GM23338 (cell line): ENCODE measurements at regions not wholly inside any gene's neighbourhood (a gene's known extent, or its start where the extent isn't known, plus 50 kb on each side); places are given as distances from the start of the nearest gene placed in this dataset.

Source experiments
- CREB1 ChIP-seq: fragments of 250-450 bp; sonication (Bioruptor Pico); IDR thresholded peaks from 2 replicates; pipeline ENCODE4 v1.5.0; 2020; ENCODE audit warnings: low read depth, mild to moderate bottlenecking, moderate library complexity
- CTCF ChIP-seq, 2 experiments: fragments of 200-600 bp in 1 of 2; sonication (generic) in 1 of 2; conservative IDR thresholded peaks; 2 replicates each; pipeline versions ENCODE4 v1.5.1 to v1.6.1; 2016 to 2017; ENCODE audit warnings: antibody characterized with exemption in 2 of 2, low read depth in 2 of 2, mild to moderate bottlenecking in 2 of 2, moderate library complexity in 1 of 2
- ETS1 ChIP-seq: IDR thresholded peaks from 2 replicates; pipeline ENCODE4 v1.6.1; 2016; ENCODE audit warnings: antibody characterized with exemption
- EZH2 ChIP-seq: fragments of 200-600 bp; sonication (generic); IDR thresholded peaks from one replicate; pipeline ENCODE4 v1.8.0; 2017; ENCODE audit warnings: antibody characterized with exemption, mild to moderate bottlenecking, low read depth; ENCODE audit not compliant: unreplicated experiment
- JUNB ChIP-seq: IDR thresholded peaks from one replicate; pipeline ENCODE4 v1.6.1; 2016; ENCODE audit warnings: antibody characterized with exemption; ENCODE audit not compliant: unreplicated experiment
- NANOG ChIP-seq: IDR thresholded peaks from 2 replicates; pipeline ENCODE4 v1.6.1; 2016; ENCODE audit warnings: antibody characterized with exemption, borderline replicate concordance
- POLR2AphosphoS5 ChIP-seq: IDR thresholded peaks from 2 replicates; pipeline ENCODE4 v1.6.1; 2016; ENCODE audit warnings: antibody characterized with exemption, low read depth
- REST ChIP-seq: IDR thresholded peaks from one replicate; pipeline ENCODE4 v1.6.1; 2018; ENCODE audit warnings: antibody characterized with exemption; ENCODE audit not compliant: unreplicated experiment
- STAT1 ChIP-seq: IDR thresholded peaks from one replicate; pipeline ENCODE4 v1.6.1; 2016; ENCODE audit warnings: antibody characterized with exemption; ENCODE audit not compliant: unreplicated experiment
- ZNF114 ChIP-seq: fragments of 250-450 bp; sonication (Bioruptor Pico); IDR thresholded peaks from 2 replicates; pipeline ENCODE4 v1.5.0; 2020; ENCODE audit warnings: mild to moderate bottlenecking, moderate library complexity

GRCh38 chr6:71138376-71138775 lies 150.2 kb upstream of the OGFRL1 start:
- TF ChIP-seq REST (no peak), STAT1 (no peak), EZH2 (no peak), CREB1 (CRISPR knock-in tag) (no peak), CTCF (conservative IDR thresholded peaks at IDR 0.05; ENCODE audit: low read depth in 2 of 2) (no peak), JUNB (no peak), POLR2AphosphoS5 (no peak), ZNF114 (CRISPR knock-in tag) (no peak), NANOG (no peak), ETS1 (no peak)
